Dedifferentiated amniotic fluid mesenchymal stem cell (primary cell): ENCODE measurements at regions not wholly inside any gene's neighbourhood (a gene's known extent, or its start where the extent isn't known, plus 50 kb on each side); places are given as distances from the start of the nearest gene placed in this dataset.

Experiments
- DNase-seq: peaks from one replicate; pipeline ENCODE4 v3.0.0-alpha.2; 2016; ENCODE audit errors: extremely low spot score

DNA sequence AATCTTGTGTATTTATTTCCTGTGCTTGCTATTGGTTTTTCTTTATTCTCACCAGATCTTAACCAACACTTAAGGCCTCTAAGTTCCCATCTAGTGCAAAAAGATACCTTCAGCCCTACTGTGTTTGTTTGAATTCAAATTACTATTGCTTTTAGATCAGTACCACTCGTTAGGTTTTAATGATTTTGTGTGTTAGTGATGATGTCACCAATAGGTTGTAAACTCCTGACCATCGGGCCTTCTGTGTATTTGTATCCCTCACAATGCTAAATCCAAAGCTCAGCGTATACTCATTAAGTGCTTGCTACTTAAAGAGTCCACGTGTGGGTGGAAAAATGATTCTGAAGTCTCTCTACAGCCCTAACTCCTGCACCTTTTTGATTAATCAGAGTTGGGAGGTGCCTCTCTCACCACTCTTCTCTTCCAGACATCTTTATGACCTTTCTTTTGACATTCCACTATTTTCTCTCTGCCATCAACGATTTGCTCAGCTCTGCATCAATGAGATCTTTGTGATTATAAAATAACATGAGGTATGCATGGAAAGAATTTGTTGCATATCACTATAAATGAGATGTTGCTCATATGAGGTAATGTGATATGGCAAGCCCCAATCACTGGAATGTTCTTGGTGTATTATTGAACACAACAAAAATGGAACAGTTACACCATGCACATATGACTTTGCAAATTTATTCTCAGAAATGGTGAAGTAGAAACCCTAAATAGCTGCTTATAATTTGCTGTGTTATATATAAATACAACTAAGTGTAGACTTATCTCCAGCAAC lies 55.1 kb upstream of the LAMA2 start:
- DNase-seq: peak; percentile 56

DNA sequence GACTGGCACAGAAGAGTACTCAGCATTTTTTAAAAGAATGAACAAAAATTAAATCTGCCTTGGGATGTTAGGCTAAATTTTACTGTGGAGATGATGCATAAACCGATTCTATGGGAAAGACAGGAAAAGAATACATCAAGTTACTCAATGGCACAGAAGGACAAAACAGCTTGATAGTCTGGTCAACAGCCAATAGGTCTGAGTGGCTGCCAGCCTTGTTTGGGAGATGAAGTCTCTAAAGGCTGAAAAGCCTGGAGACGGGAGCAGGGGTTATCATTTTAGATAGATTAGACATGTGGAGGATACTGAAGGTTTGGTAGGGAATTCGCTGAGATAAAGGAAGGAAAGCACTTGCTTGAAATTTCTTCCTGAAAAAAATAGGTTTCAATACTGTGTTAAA lies 56.3 kb upstream of the LAMA2 start:
- DNase-seq: no peak

GRCh38 chr6:128822271-128822670 lies 60.7 kb upstream of the LAMA2 start:
- DNase-seq: peak; percentile 22

GRCh38 chr6:128821116-128821515 lies 61.8 kb upstream of the LAMA2 start:
- DNase-seq: no peak

DNA sequence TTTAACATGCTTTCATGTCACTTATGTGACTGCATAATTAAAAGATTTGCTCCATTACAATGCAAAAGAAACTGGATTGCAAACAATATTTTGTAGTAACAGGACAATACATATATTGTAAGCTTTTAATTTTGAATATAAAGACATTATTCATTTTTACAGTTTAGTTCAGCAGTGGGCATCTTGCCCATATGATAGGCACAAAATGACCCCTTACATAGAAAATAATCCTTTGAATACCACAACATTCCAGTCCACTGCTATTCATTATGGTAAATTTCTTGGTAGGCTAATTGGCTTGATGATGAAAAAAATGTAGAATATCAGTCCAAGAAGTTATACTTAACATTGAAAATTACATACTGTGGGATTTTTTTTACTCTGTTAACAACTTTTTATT lies 74.1 kb upstream of the LAMA2 start:
- no peak for DNase-seq

DNA sequence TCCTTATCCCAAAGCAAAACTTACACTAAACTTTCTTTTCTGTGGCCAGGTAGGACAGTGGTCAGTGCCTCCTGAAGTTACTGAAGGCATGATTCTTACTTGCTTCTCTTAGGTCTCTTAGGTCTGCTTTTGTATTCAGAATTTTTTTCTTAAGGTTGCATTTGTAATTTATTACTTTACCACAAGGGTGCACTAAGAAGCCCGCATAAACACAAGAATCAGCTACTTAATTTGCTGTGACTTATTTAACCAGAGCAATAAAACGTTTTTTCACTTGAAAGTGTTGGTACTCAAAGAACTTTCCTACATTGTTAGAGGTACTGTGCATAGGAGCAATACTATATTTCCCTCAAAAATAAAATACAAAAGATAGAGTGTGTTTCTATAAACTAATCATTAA lies 75.4 kb upstream of the LAMA2 start:
- DNase-seq: peak; percentile 39

DNA sequence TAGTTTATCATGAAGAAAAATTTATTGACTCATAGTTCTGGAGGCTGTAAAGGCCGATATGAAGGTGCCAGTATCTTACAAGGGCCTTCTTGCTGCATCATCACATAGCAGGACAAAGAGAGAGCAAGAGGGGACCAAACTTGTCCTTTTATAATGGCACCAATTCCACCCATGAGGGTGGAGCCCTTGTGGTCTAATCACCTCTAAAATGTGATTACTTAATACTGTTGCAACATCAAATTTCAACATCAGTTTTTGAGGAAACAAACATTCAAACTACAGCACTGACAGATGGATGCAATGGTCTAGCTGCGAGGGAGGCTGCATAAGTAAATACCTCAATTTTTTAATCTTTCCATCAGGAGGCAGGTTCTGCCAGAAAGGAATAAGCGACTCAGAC lies 76.7 kb upstream of the LAMA2 start:
- DNase-seq: peak; percentile 26

- peak; percentile 40 for DNase-seq
Observed at GRCh38 chr6:128803911-128804310, 79.0 kb upstream of the LAMA2 start.

DNA sequence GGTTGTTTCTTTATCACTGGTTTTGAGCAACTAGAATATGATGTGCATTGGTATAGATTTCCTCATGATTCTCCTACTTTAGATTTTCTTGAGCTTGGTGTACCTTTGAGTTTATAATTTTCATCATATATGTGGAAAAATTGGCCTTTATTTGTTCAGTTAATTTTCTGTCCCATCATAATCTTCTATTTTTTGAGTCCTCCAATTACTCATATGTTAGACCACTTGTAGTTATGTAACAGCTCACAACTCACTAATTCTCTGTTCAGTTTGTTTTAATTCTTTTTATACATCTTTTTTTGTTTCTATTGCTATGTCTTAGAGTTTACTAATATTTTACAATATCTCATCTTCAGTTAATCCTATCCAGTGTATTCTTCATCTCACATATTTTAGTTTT lies 81.3 kb upstream of the LAMA2 start:
- DNase-seq: no peak

DNA sequence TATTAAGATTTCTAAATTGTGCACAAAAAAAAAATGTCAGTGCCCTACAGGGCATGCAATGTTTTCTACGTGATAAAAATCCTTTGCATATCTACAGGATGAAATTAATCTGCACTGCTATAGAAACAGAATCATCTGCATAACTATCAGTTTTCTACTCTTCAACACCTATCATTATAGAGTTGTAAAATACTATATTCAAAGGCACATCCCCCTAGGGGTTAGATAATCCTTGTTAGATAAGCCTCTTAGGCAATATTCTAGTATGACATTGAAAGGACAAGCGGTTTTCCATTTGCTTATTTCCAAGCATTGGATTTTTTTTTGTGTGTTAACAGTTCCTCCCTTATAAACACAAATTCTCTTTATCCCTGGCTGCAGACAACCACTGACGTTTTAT lies 98.7 kb upstream of the LAMA2 start:
- no peak for DNase-seq

DNA sequence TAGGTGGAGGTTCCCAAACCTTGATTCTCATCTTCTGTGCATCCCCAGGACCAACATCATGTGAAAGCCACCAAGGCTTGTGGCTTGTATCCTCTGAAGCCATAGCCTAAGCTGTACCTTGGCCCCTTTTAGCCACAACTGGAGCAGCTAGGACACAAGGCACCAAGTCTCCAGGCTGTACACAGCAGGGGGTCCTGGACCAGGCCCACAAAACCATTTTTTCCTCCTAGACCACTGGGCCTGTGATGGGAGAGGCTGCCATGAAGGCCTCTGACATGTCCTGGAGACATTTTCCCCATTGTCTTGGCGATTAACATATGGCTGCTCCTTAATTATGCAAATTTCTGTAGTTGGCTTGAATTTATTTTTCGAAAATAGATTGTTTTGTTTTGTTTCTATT lies 114.8 kb upstream of the LAMA2 start:
- no peak for DNase-seq

DNA sequence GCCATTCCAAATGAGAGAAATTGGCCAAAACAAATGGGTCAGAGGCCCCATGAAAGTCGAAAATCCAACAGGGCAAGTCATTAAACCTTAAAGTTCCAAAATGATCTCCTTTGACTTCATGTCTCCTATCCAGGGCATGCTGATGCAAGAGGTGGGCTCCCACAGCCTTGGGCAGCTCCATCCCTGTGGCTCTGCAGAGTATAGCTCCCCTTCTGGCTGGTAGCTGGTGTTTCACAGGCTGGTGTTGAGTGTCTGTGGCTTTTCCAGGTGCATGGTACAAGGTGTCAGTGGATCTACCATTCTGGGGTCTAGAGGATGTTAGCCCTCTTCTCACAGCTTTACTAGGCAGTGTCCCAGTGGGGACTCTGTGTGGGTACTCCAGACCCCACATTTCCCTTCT lies 115.2 kb upstream of the LAMA2 start:
- DNase-seq: no peak

DNA sequence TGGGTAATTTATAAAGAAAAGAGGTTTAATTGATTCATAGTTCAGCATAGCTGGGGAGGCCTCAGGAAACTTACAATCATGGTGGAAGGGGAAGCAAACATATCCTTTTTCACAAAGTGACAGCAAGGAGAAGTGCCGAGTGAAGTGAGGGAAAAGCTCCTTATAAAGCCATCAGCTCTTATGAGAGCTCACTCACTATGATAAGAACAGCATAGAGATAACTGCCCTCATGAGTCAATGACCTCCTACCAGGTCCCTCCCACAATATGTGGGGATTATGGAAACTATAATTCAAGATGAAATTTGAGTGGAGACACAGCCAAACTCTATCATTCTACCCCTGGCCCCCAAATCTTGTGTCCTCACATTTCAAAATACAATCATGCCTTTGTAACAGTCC lies 115.8 kb upstream of the LAMA2 start:
- no peak for DNase-seq

DNA sequence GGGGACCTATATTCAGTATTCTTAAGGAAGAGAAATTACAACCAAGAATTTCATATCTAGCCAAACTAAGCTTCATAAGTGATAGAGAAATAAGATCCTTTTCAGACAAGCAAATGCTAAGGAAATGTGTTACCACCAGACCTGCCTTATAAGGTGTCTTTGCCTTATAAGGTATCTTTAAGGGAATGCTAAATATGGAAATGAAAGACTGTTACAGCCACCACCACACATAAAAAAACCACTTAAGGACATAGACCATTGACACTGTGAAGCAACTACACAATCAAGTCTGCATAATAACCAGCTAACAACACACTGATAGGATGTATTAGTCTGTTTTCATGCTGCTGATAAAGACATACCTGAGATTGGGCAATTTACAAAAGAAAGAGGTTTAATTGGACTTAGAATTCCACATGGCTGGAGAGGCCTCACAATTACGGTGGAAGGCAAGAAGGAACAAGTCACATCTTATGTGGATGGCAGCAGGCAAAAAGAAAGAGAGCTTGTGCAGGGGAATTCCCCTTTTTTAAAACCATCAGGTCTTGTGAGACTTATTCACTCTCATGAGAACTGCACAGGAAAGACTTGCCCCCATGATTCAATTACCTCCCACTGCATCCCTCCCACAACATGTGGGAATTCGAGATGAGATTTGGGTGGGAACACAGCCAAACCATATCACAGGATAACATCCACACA lies 119.2 kb upstream of the LAMA2 start:
- no peak for DNase-seq

DNA sequence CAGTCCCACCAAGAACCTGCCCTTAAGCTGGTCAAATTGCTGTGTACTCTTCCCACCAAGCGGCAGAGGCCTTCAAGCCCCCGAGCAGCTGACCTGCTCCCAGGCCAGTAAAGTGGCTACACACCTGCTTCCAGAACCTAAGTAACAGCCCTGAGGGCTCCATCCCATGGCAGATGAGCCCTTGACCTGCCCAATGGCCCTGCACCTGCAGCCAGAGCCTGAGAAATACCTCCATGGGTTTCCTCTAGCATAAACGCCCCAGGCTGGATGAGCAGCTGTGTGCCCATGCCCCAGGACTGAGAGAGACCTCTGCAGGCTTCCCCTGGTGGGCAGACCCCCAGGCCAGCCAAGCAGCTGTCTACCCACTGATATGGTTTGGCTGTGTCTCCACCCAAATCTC lies 123.0 kb upstream of the LAMA2 start:
- no peak for DNase-seq

GRCh38 chr6:128759447-128759846 lies 123.5 kb upstream of the LAMA2 start:
- no peak for DNase-seq

- DNase-seq: no peak
Observed at GRCh38 chr6:128757961-128758360, 125.0 kb upstream of the LAMA2 start.

GRCh38 chr6:128754658-128755256 lies 128.2 kb upstream of the LAMA2 start:
- DNase-seq: no peak

DNA sequence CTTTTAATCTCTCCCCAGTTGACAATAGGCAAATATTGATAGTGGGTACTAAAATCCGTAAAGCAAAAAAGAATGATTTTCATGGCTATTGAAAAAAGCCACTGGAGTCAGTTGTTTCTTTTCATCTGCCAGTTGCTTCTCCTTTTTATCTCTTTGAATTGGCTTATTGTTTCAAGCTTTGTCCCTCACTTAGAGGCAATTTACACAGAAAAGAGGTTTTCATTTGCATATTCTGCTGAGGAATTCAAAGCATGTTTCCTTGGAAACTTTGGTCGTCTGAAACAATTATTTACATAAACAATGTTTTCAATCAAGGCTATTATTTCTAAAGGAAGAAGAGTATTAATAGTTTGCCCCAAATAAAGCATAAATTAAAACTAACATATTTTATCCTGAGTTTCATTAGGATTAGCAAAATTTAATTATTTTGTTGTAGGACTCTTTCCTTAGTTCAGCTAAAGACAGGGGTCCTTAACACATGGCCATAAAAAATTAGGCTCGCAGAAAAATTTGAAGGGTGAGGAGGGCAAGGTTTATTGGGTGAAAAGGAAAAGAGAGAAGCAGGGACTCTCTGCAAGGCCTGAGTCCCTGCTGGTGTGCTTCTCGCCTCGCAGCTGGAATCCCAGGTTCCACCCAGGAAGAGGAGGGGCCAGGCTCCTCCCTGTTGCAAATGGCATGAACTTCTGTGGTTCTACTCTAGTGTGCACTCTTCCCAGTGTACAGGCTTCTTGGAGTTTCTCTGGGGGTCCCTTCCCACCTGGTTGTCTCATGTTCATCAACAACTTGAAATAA lies 138.8 kb upstream of the LAMA2 start:
- no peak for DNase-seq

GRCh38 chr6:128742900-128743299 lies 140.0 kb upstream of the LAMA2 start:
- DNase-seq: no peak

DNA sequence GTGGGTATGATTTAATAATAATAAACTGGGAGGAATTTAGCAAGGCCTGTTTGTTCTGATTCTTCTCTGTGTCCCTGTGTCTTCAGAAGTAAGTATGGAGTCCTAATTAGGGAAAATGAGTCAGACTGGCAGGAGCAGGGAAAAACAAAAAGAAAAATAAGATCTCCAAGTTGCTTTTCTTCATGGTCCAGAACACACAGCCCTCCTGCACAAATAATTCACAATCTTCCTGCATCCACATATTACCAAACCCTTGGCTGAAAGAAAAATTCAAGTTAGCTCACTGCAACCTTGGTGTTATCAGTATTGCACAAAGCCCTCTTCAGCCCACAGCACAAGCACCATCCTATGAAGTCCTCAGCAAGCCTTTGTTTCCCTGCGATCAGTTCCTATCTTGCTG lies 142.0 kb upstream of the LAMA2 start:
- DNase-seq: no peak

- no peak for DNase-seq
Observed at GRCh38 chr6:128739112-128739511, 143.8 kb upstream of the LAMA2 start.
